PFSK-1 (cell line): ENCODE measurements at regions not wholly inside any gene's neighbourhood (a gene's known extent, or its start where the extent isn't known, plus 50 kb on each side); places are given as distances from the start of the nearest gene placed in this dataset.

Experiments
- POLR2AphosphoS5 ChIP-seq: IDR thresholded peaks from 2 replicates; pipeline ENCODE4 v1.6.1; 2012; ENCODE audit warnings: low read depth, mild to moderate bottlenecking, control low read depth, low read length, moderate library complexity
- REST ChIP-seq, 2 experiments: IDR thresholded peaks; 2 replicates each; pipeline versions ENCODE4 v1.6.1 to v1.8.0; 2011 to 2012; ENCODE audit warnings: low read depth in 2 of 2, low read length in 2 of 2, control low read depth in 1 of 2, inconsistent platforms in 1 of 2, mild to moderate bottlenecking in 1 of 2, moderate library complexity in 1 of 2; ENCODE audit not compliant: insufficient read depth in 1 of 2
- SIN3A ChIP-seq: IDR thresholded peaks from 2 replicates; pipeline ENCODE4 v1.6.1; 2012; ENCODE audit warnings: mild to moderate bottlenecking, low read length, moderate library complexity, borderline replicate concordance; ENCODE audit not compliant: insufficient read depth
- TAF1 ChIP-seq: IDR thresholded peaks from 2 replicates; pipeline ENCODE4 v1.6.1; 2012; ENCODE audit warnings: low read length, control low read depth, borderline replicate concordance; ENCODE audit not compliant: insufficient read depth

GRCh38 chr4:158018831-158019230, 154.0 kb downstream of the GASK1B start:
- no peak for TF ChIP-seq POLR2AphosphoS5
- TF ChIP-seq REST (IDR thresholded peaks at IDR 0.05; ENCODE audit: insufficient read depth in 1 of 2, low read depth in 2 of 2, low read length in 2 of 2) = no peak
- TF ChIP-seq SIN3A = no peak
- no peak for TF ChIP-seq TAF1
